ENCODE measurements at regions not wholly inside any gene's neighbourhood (a gene's known extent, or its start where the extent isn't known, plus 50 kb on each side); places are given as distances from the start of the nearest gene placed in this dataset.

DNA sequence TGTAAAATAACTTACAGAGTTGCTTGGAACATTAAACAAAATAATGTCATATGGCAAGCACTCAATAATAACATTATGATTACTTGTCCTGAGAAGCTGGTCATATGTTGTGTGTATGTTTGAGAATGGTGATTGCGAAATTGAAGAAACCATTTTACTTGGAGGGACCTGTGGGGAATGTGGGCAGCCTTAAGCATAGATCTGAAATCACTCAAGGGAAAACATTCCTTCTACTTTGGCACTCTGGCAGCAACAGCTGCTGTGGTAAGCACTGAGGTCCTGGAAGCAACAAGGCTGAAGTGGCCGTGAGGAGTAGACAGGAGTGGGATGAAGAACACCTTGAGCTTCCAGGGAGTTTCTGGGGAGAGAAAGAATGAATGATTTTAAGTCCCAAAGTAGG, 165.4 kb upstream of the ADAMTS5 start:
- TF ChIP-seq TEAD4 (IDR thresholded peaks at IDR 0.05) (peak; percentile 34), CEBPB (IDR thresholded peaks at IDR 0.05) (peak; percentile 95), TCF12 (IDR thresholded peaks at IDR 0.05; ENCODE audit: low read depth) (no peak), EGR1 (IDR thresholded peaks at IDR 0.05) (no peak)
- TF ChIP-seq, protein P1, sequence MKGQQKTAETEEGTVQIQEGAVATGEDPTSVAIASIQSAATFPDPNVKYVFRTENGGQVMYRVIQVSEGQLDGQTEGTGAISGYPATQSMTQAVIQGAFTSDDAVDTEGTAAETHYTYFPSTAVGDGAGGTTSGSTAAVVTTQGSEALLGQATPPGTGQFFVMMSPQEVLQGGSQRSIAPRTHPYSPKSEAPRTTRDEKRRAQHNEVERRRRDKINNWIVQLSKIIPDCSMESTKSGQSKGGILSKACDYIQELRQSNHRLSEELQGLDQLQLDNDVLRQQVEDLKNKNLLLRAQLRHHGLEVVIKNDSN (IDR thresholded peaks at IDR 0.05): no peak

DNA sequence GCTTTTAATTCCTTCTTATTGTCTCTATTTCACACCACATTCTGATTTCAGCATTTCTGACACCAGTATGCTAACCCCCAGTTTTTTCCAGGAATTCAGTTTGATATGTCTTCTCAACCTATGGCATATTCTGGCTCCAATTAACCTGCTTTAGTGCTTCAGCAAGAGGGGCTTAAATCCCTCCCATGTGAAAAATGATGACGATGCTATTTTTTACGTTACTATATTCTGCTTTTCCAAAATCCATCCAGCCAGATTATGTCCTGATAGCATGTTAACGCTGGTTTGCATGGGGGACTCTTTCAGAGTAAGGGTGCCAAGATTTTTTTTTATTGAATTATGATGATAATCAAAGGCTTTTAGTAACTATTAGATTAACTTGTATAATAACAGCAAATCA, 163.3 kb upstream of the ADAMTS5 start:
- no peak for TF ChIP-seq ZBTB7A (IDR thresholded peaks at IDR 0.05; ENCODE audit: low read depth)
- no peak for TF ChIP-seq CEBPB (IDR thresholded peaks at IDR 0.05)
- no peak for TF ChIP-seq CREB1 (IDR thresholded peaks at IDR 0.05; ENCODE audit: low read depth)

DNA sequence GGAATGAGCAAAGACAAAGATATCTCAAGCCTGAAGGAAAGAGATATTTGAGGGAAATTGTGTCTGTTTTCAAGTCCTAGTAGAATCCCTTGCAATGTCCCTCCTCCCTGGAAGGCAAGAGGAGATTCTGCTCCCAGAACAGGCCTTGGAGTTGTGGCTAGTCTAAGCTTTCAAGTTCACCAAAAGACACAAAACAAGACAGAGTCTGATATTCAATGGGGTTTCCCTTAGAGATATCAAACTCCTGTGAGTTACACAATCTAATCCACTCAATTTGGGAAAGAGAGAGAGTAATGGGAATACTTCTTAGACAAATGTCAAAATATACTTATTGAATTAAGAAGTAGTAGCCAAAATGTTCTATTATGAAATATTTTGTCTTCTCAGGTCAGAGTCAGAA, 162.8 kb upstream of the ADAMTS5 start:
- no peak for TF ChIP-seq EP300 (IDR thresholded peaks at IDR 0.05; ENCODE audit: borderline replicate concordance)
- TF ChIP-seq TCF12 (IDR thresholded peaks at IDR 0.05; ENCODE audit: low read depth): no peak
- no peak for TF ChIP-seq CREB1 (IDR thresholded peaks at IDR 0.05; ENCODE audit: low read depth)
- no peak for TF ChIP-seq ZBTB7A (IDR thresholded peaks at IDR 0.05; ENCODE audit: low read depth)
- no peak for TF ChIP-seq EGR1 (IDR thresholded peaks at IDR 0.05)
- TF ChIP-seq, protein P2, sequence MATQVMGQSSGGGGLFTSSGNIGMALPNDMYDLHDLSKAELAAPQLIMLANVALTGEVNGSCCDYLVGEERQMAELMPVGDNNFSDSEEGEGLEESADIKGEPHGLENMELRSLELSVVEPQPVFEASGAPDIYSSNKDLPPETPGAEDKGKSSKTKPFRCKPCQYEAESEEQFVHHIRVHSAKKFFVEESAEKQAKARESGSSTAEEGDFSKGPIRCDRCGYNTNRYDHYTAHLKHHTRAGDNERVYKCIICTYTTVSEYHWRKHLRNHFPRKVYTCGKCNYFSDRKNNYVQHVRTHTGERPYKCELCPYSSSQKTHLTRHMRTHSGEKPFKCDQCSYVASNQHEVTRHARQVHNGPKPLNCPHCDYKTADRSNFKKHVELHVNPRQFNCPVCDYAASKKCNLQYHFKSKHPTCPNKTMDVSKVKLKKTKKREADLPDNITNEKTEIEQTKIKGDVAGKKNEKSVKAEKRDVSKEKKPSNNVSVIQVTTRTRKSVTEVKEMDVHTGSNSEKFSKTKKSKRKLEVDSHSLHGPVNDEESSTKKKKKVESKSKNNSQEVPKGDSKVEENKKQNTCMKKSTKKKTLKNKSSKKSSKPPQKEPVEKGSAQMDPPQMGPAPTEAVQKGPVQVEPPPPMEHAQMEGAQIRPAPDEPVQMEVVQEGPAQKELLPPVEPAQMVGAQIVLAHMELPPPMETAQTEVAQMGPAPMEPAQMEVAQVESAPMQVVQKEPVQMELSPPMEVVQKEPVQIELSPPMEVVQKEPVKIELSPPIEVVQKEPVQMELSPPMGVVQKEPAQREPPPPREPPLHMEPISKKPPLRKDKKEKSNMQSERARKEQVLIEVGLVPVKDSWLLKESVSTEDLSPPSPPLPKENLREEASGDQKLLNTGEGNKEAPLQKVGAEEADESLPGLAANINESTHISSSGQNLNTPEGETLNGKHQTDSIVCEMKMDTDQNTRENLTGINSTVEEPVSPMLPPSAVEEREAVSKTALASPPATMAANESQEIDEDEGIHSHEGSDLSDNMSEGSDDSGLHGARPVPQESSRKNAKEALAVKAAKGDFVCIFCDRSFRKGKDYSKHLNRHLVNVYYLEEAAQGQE (IDR thresholded peaks at IDR 0.05; ENCODE audit: low read depth): no peak
- TF ChIP-seq TAF1 (IDR thresholded peaks at IDR 0.05; ENCODE audit: low read depth): no peak

DNA sequence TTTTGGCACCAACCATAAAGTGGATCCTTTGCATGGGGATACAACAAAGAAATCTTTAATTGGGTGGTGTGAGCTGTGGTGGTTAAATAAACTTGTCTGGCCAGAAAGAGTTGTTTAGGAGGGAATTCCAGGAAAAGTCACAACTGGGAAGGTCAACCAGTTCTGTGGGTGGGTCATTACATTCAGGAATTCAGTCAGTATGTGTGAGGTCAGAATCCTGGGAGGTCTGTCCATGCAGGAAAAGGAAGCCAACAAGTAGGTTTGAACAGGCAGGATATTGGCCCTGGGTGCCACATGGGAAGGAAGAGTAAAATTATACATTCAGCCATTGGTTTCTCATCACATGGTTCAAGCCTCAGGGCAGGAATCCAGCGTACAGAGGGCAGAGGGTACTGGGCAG, 162.3 kb upstream of the ADAMTS5 start:
- TF ChIP-seq, protein P1 (IDR thresholded peaks at IDR 0.05): no peak

DNA sequence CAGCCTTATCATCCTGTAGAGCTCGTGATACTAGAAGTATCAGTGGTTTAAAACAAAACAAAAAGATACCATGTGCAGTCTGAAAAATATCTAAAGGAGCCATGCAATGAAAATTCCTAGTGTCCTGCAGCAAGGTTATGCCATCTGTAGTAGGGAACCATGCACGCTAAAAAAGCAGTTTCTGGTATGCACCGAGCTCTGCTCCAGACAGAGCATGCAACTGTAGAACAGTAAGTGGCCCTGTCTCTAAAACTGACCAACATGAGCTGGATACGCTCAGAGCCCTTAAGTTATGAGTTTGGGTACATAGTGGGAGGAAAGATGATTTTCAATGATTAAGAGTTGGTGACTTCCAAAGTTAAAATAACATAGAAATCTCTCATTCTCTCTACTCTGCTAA, 159.3 kb upstream of the ADAMTS5 start:
- TF ChIP-seq CREB1 (IDR thresholded peaks at IDR 0.05; ENCODE audit: low read depth): no peak
- no peak for TF ChIP-seq FOXM1 (IDR thresholded peaks at IDR 0.05; ENCODE audit: borderline replicate concordance, low read depth)
- no peak for TF ChIP-seq TEAD4 (IDR thresholded peaks at IDR 0.05)
- TF ChIP-seq TAF1 (IDR thresholded peaks at IDR 0.05; ENCODE audit: low read depth): no peak
- no peak for TF ChIP-seq NFIC (IDR thresholded peaks at IDR 0.05)
- TF ChIP-seq TCF12 (IDR thresholded peaks at IDR 0.05; ENCODE audit: low read depth): no peak
- no peak for TF ChIP-seq EGR1 (IDR thresholded peaks at IDR 0.05)
- TF ChIP-seq YY1 (IDR thresholded peaks at IDR 0.05; ENCODE audit: low read depth): no peak

DNA sequence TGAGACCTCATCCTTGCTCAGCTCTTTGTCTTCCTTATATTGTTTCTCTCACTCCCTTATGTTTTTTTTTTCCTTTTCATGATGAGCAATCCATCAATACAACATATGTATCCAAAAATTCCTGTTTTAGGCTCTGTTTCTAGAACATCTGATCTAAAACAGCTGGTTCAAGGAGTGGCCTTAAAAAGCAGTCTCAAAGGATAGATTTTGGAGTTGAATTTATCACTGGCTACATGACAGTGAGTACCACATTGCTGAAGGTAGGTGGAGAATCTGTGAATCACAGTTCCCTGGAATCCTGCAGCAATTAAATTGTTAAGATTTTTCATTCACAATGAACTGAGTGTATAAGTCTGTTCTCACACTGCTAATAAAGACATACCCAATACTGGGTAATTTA, 155.8 kb upstream of the ADAMTS5 start:
- TF ChIP-seq EGR1 (IDR thresholded peaks at IDR 0.05): no peak
- TF ChIP-seq CREB1 (IDR thresholded peaks at IDR 0.05; ENCODE audit: low read depth): no peak
- TF ChIP-seq NFIC (IDR thresholded peaks at IDR 0.05): no peak
- no peak for TF ChIP-seq TCF12 (IDR thresholded peaks at IDR 0.05; ENCODE audit: low read depth)

DNA sequence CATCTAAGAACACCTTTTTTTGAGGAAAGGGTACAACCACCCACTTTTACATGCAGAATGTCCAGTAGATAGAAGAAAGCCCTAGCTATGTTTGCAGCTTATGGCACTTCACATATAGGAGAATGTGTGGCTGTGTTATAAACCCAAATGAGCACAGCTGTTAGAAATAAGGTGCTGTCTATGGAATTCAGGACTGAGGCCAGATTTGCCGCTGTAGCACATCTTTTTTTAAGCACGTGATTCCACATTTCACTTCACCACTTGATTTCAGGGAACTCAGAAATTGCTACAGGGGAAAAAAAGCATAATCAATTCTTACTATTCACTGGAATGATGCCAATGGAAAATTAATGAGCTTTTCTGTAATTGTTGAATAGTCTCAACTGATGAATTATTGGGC, 147.2 kb upstream of the ADAMTS5 start:
- TF ChIP-seq, protein P2 (IDR thresholded peaks at IDR 0.05; ENCODE audit: low read depth): no peak
- TF ChIP-seq CREB1 (IDR thresholded peaks at IDR 0.05; ENCODE audit: low read depth): no peak
- no peak for TF ChIP-seq CEBPB (IDR thresholded peaks at IDR 0.05)
- no peak for TF ChIP-seq EGR1 (IDR thresholded peaks at IDR 0.05)
- no peak for TF ChIP-seq EP300 (IDR thresholded peaks at IDR 0.05; ENCODE audit: borderline replicate concordance)
- no peak for TF ChIP-seq NFIC (IDR thresholded peaks at IDR 0.05)
- TF ChIP-seq YY1 (IDR thresholded peaks at IDR 0.05; ENCODE audit: low read depth): no peak
- no peak for TF ChIP-seq TEAD4 (IDR thresholded peaks at IDR 0.05)
- TF ChIP-seq, protein P1 (IDR thresholded peaks at IDR 0.05): no peak
- no peak for TF ChIP-seq FOXM1 (IDR thresholded peaks at IDR 0.05; ENCODE audit: borderline replicate concordance, low read depth)
- no peak for TF ChIP-seq TAF1 (IDR thresholded peaks at IDR 0.05; ENCODE audit: low read depth)
- no peak for TF ChIP-seq TCF12 (IDR thresholded peaks at IDR 0.05; ENCODE audit: low read depth)
- no peak for TF ChIP-seq ZBTB7A (IDR thresholded peaks at IDR 0.05; ENCODE audit: low read depth)
- TF ChIP-seq RAD21 (IDR thresholded peaks at IDR 0.05; ENCODE audit: low read depth): no peak
- TF ChIP-seq, protein P3, sequence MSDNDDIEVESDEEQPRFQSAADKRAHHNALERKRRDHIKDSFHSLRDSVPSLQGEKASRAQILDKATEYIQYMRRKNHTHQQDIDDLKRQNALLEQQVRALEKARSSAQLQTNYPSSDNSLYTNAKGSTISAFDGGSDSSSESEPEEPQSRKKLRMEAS (IDR thresholded peaks at IDR 0.05): no peak

All from Ishikawa (cell line).